ENCODE measurements at regions not wholly inside any gene's neighbourhood (a gene's known extent, or its start where the extent isn't known, plus 50 kb on each side); places are given as distances from the start of the nearest gene placed in this dataset.

- no peak for TF ChIP-seq CTCF (IDR thresholded peaks at IDR 0.05)
- no peak for TF ChIP-seq POLR2A (IDR thresholded peaks at IDR 0.05)
Measured at GRCh38 chr7:113639221-113639620, 279.6 kb downstream of the PPP1R3A start.
